Endothelial cell of umbilical vein (primary cell): ENCODE measurements at regions not wholly inside any gene's neighbourhood (a gene's known extent, or its start where the extent isn't known, plus 50 kb on each side); places are given as distances from the start of the nearest gene placed in this dataset.

Experiments
- BruUV-seq: library from RNA; stranded (reverse); fragments of 400-500 nt; replicated peaks from 2 replicates; lab custom pipeline; 2021; lab: Mats Ljungman, UMichigan
- CTCF ChIA-PET: fragments of 300-600, 350-600 bp; sonication (Branson Sonifier 250); formaldehyde crosslinking; loops from one replicate; lab custom pipeline; 2021; ENCODE audit warnings: antibody characterized with exemption, inconsistent platforms; lab: Charles Lee
- POLR2A ChIA-PET: fragments of 300-600, 350-600 bp; sonication (Branson Sonifier 250); formaldehyde crosslinking; loops from one replicate; lab custom pipeline; 2021; ENCODE audit warnings: antibody characterized with exemption, inconsistent platforms; lab: Charles Lee
- DNase-seq: peaks from one replicate; pipeline ENCODE4 v3.0.0-alpha.2; 2011; ENCODE audit warnings: low read depth, low spot score
- FAIRE-seq: peaks from 2 replicates; lab custom pipeline; 2011; peaks lifted over from hg19 to GRCh38; lab: Jason Lieb, UNC
- H2AFZ ChIP-seq: 2 replicates; pipeline ENCODE4 v1.6.0; 2012; ENCODE audit warnings: low read depth, low read length, control low read depth, inconsistent platforms
- H3K27ac ChIP-seq: 2 replicates; pipeline ENCODE4 v1.5.1; 2011; ENCODE audit warnings: low read depth, mild to moderate bottlenecking, control low read depth, low read length, moderate library complexity; ENCODE audit not compliant: insufficient read depth
- H3K27me3 ChIP-seq, 2 experiments: 2 replicates each; pipeline versions ENCODE4 v1.6.0 to v1.6.1; 2011; ENCODE audit warnings: low read length in 2 of 2, mixed read lengths in 1 of 2; ENCODE audit not compliant: control insufficient read depth in 2 of 2, insufficient read depth in 2 of 2
- H3K36me3 ChIP-seq, 2 experiments: 2 replicates in 1 of 2; 3 replicates in 1 of 2; pipeline ENCODE4 v1.5.1; 2011; ENCODE audit warnings: low read length in 2 of 2, mild to moderate bottlenecking in 1 of 2, moderate library complexity in 1 of 2; ENCODE audit not compliant: control insufficient read depth in 2 of 2, insufficient read depth in 2 of 2; ENCODE audit errors: extremely low read depth in 1 of 2
- H3K4me1 ChIP-seq: 3 replicates; pipeline ENCODE4 v1.5.1; 2011; ENCODE audit warnings: mild to moderate bottlenecking, low read length; ENCODE audit not compliant: control insufficient read depth, insufficient read depth; ENCODE audit errors: extremely low read depth
- H3K4me2 ChIP-seq: 2 replicates; pipeline ENCODE4 v1.6.1; 2011; ENCODE audit warnings: low read length, control low read depth, mixed read lengths; ENCODE audit not compliant: insufficient read depth
- H3K4me3 ChIP-seq, 3 experiments: fragments of 200-600 bp in 1 of 3; sonication (generic), shearing (Covaris generic) in 1 of 3; replicated peaks in 1 of 3; 2 replicates each; pipeline ENCODE4 v1.5.1; 2011 to 2016; ENCODE audit warnings: control low read depth in 3 of 3, low read length in 3 of 3, mild to moderate bottlenecking in 2 of 3, inconsistent platforms in 1 of 3, low read depth in 1 of 3, moderate library complexity in 1 of 3; ENCODE audit not compliant: insufficient read depth in 1 of 3
- H3K79me2 ChIP-seq: 2 replicates; pipeline ENCODE4 v1.6.0; 2012; ENCODE audit warnings: low read length, inconsistent platforms; ENCODE audit not compliant: control insufficient read depth, insufficient read depth
- H3K9ac ChIP-seq: replicated peaks from 2 replicates; pipeline ENCODE3; 2011; ENCODE audit warnings: low read length, control low read depth; ENCODE audit not compliant: insufficient read depth; ENCODE audit errors: extremely low read depth
- H3K9me1 ChIP-seq: replicated peaks from 3 replicates; pipeline ENCODE4 v1.6.0; 2011; ENCODE audit warnings: mild to moderate bottlenecking, low read length; ENCODE audit not compliant: control insufficient read depth, insufficient read depth; ENCODE audit errors: extremely low read depth
- H3K9me3 ChIP-seq: replicated peaks from 2 replicates; pipeline ENCODE4 v1.5.1; 2012; ENCODE audit warnings: low read length, inconsistent platforms; ENCODE audit not compliant: control insufficient read depth, insufficient read depth
- H4K20me1 ChIP-seq: replicated peaks from 2 replicates; pipeline ENCODE3; 2011; ENCODE audit warnings: mild to moderate bottlenecking, low read length; ENCODE audit not compliant: control insufficient read depth, insufficient read depth; ENCODE audit errors: extremely low read depth
- CTCF ChIP-seq, 2 donors: IDR thresholded peaks; 1 replicate in 1 of 2; 2 replicates in 1 of 2; pipeline ENCODE4 v1.5.1; 2011; ENCODE audit warnings: low read length in 2 of 2, mild to moderate bottlenecking in 2 of 2, moderate library complexity in 2 of 2, control low read depth in 1 of 2, inconsistent platforms in 1 of 2, low read depth in 1 of 2; ENCODE audit not compliant: insufficient read depth in 1 of 2; ENCODE audit errors: extremely low read depth in 1 of 2
- FOS ChIP-seq: IDR thresholded peaks from 2 replicates; pipeline ENCODE4 v1.6.1; 2011; ENCODE audit warnings: mild to moderate bottlenecking, low read length, moderate library complexity, borderline replicate concordance; ENCODE audit not compliant: insufficient read depth
- MAX ChIP-seq: IDR thresholded peaks from 2 replicates; pipeline ENCODE4 v1.6.1; 2011; ENCODE audit not compliant: insufficient read depth, insufficient read length
- POLR2A ChIP-seq: IDR thresholded peaks from 2 replicates; pipeline ENCODE4 v1.6.1; 2012; ENCODE audit warnings: low read depth, mild to moderate bottlenecking, control low read depth, low read length
- dilution Hi-C: fragments of 300-500 bp; cut with MboI; formaldehyde crosslinking; loops from one replicate; pipeline ENCODE4 v1.15.0; 2019; ENCODE audit warnings: low sequenced_read_pairs; ENCODE audit not compliant: extremely low pct_ligation_motif_present
- intact Hi-C: fragments of 100-400 bp; cut with micrococcal nuclease; formaldehyde crosslinking; loops from one replicate; pipeline ENCODE4 v1.10.0; 2022

GRCh38 chr10:47067949-47068940, 157.0 kb downstream of the PTPN20 start:
- no TSS peak for BruUV-seq
- H2AFZ ChIP-seq = no peak overlapping the region
- intact Hi-C loops (no loop called here), dilution Hi-C loops (no loop called here)
- CTCF ChIA-PET = no interaction called here
- H4K20me1 ChIP-seq = no peaks in the 10 kb centered on the region
- no peaks in the 10 kb centered on the region for H3K9me3 ChIP-seq
- no peaks in the 10 kb centered on the region for H3K79me2 ChIP-seq
- DNase-seq (no peak), FAIRE-seq (no peak)
- H3K27ac ChIP-seq = no peak overlapping the region
- no peak overlapping the region for H3K4me2 ChIP-seq
- TF ChIP-seq MAX = no peak
- no peak for TF ChIP-seq CTCF (IDR thresholded peaks at IDR 0.05; ENCODE audit: extremely low read depth in 1 of 2, insufficient read depth in 1 of 2, low read depth in 1 of 2, low read length in 2 of 2)
- TF ChIP-seq POLR2A = no peak
- no peak for TF ChIP-seq FOS
- no peak overlapping the region for H3K4me3 ChIP-seq
- no peaks in the 10 kb centered on the region for H3K36me3 ChIP-seq
- no peak overlapping the region for H3K9ac ChIP-seq
- no peaks in the 10 kb centered on the region for H3K27me3 ChIP-seq
- H3K9me1 ChIP-seq = no peaks in the 10 kb centered on the region
- no peaks in the 10 kb centered on the region for H3K4me1 ChIP-seq
- POLR2A ChIA-PET = no interaction called here
